Neural cell (in vitro differentiated cells): ENCODE measurements at regions not wholly inside any gene's neighbourhood (a gene's known extent, or its start where the extent isn't known, plus 50 kb on each side); places are given as distances from the start of the nearest gene placed in this dataset.

Experiments used
- CTCF ChIP-seq: fragments of 450-650 bp; IDR thresholded peaks from 2 replicates; pipeline ENCODE4 v1.5.1; 2014; ENCODE audit warnings: antibody characterized with exemption, mild to moderate bottlenecking, moderate library complexity; ENCODE audit not compliant: poor library complexity, severe bottlenecking
- EP300 ChIP-seq: fragments of 450-650 bp; conservative IDR thresholded peaks from 2 replicates; pipeline ENCODE4 v1.6.1; 2014; ENCODE audit warnings: antibody characterized with exemption, mild to moderate bottlenecking, moderate library complexity; ENCODE audit not compliant: poor library complexity, severe bottlenecking
- EZH2 ChIP-seq: fragments of 200-600, 300-800 bp; shearing (Covaris generic), sonication (generic); IDR thresholded peaks from 2 replicates; pipeline ENCODE4 v1.6.1; 2014; ENCODE audit warnings: antibody characterized with exemption, low read length, borderline replicate concordance, mild to moderate bottlenecking; ENCODE audit not compliant: insufficient read depth, poor library complexity, severe bottlenecking
- POLR2AphosphoS5 ChIP-seq: IDR thresholded peaks from 2 replicates; pipeline ENCODE4 v1.6.1; 2012
- TAF1 ChIP-seq: IDR thresholded peaks from 2 replicates; pipeline ENCODE4 v1.6.1; 2012; ENCODE audit warnings: low read depth

GRCh38 chr13:74869846-74870245 lies 612.1 kb downstream of the TBC1D4 start:
- TF ChIP-seq EZH2 (no peak), CTCF (no peak), EP300 (no peak), TAF1 (no peak), POLR2AphosphoS5 (no peak)
